MM.1S (cell line): ENCODE measurements at regions not wholly inside any gene's neighbourhood (a gene's known extent, or its start where the extent isn't known, plus 50 kb on each side); places are given as distances from the start of the nearest gene placed in this dataset.

Source experiments
- CTCF ChIP-seq: fragments of 300-600 bp; sonication (generic); IDR thresholded peaks from 2 replicates; pipeline ENCODE4 v1.5.1; 2016; ENCODE audit warnings: antibody characterized with exemption, low read length, mixed read lengths
- EZH2 ChIP-seq: fragments of 300-600 bp; sonication (generic); optimal IDR thresholded peaks from 2 replicates; pipeline ENCODE3; 2017; ENCODE audit warnings: low read depth, mild to moderate bottlenecking, antibody characterized with exemption, low read length, mixed read lengths

GRCh38 chr16:65769776-65770438 lies 596.6 kb upstream of the CDH5 start:
- TF ChIP-seq CTCF (no peak), EZH2 (no peak)
